ENCODE measurements at regions not wholly inside any gene's neighbourhood (a gene's known extent, or its start where the extent isn't known, plus 50 kb on each side); places are given as distances from the start of the nearest gene placed in this dataset.

GRCh38 chr21:27393726-27394125, 426.8 kb upstream of the ADAMTS5 start:
- TF ChIP-seq CTCF (IDR thresholded peaks at IDR 0.05; ENCODE audit: low read length, missing control alignments), result no peak
- no peak for DNase-seq (ENCODE audit: low read depth)
- H3K4me3 ChIP-seq (replicated peaks; ENCODE audit: low read depth, low read length), result no peak overlapping the region

- no peak for DNase-seq (ENCODE audit: low read depth)
- TF ChIP-seq CTCF (IDR thresholded peaks at IDR 0.05; ENCODE audit: low read length, missing control alignments), result no peak
- H3K4me3 ChIP-seq (replicated peaks; ENCODE audit: low read depth, low read length), result no peak overlapping the region
Observed at GRCh38 chr21:27391990-27392389, 425.1 kb upstream of the ADAMTS5 start.

- TF ChIP-seq CTCF (IDR thresholded peaks at IDR 0.05; ENCODE audit: low read length, missing control alignments), result no peak
- DNase-seq (ENCODE audit: low read depth), result no peak
- no peak overlapping the region for H3K4me3 ChIP-seq (replicated peaks; ENCODE audit: low read depth, low read length)
Observed at GRCh38 chr21:27390384-27390783, 423.5 kb upstream of the ADAMTS5 start.

- H3K4me3 ChIP-seq (replicated peaks; ENCODE audit: low read depth, low read length), result no peak overlapping the region
- no peak for DNase-seq (ENCODE audit: low read depth)
- TF ChIP-seq CTCF (IDR thresholded peaks at IDR 0.05; ENCODE audit: low read length, missing control alignments), result no peak
Observed at GRCh38 chr21:27388825-27389224, 421.9 kb upstream of the ADAMTS5 start.

- TF ChIP-seq CTCF (IDR thresholded peaks at IDR 0.05; ENCODE audit: low read length, missing control alignments), result no peak
- peak; percentile 22 for DNase-seq (ENCODE audit: low read depth)
- no peak overlapping the region for H3K4me3 ChIP-seq (replicated peaks; ENCODE audit: low read depth, low read length)
Observed at GRCh38 chr21:27382404-27382803, 415.5 kb upstream of the ADAMTS5 start.

GRCh38 chr21:27380303-27380702, 413.4 kb upstream of the ADAMTS5 start:
- H3K4me3 ChIP-seq (replicated peaks; ENCODE audit: low read depth, low read length), result no peak overlapping the region
- no peak for TF ChIP-seq CTCF (IDR thresholded peaks at IDR 0.05; ENCODE audit: low read length, missing control alignments)
- no peak for DNase-seq (ENCODE audit: low read depth)

GRCh38 chr21:27379354-27379753, 412.5 kb upstream of the ADAMTS5 start:
- no peak for TF ChIP-seq CTCF (IDR thresholded peaks at IDR 0.05; ENCODE audit: low read length, missing control alignments)
- DNase-seq (ENCODE audit: low read depth), result no peak
- no peak overlapping the region for H3K4me3 ChIP-seq (replicated peaks; ENCODE audit: low read depth, low read length)
